ENCODE measurements at regions not wholly inside any gene's neighbourhood (a gene's known extent, or its start where the extent isn't known, plus 50 kb on each side); places are given as distances from the start of the nearest gene placed in this dataset.

DNA sequence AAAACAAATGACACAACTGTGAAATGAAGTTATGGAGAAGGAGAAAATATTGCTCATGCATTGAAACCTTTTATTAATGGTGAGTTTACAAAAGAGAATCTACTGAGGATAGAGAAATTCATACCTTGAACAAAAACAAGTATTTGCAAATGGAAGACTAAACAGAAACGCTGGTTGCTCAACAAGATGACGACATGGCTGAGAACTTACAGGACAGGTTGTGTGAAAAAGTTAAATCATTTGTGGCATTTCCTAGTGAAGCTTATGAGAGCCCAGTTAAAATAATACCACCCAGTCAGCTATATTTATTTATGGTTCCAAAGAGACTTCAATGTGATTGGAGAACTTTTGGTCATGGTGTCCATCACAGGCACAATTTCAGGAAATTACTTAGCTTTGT lies 148.6 kb upstream of the PKDCC start:
- TF ChIP-seq, protein P1, sequence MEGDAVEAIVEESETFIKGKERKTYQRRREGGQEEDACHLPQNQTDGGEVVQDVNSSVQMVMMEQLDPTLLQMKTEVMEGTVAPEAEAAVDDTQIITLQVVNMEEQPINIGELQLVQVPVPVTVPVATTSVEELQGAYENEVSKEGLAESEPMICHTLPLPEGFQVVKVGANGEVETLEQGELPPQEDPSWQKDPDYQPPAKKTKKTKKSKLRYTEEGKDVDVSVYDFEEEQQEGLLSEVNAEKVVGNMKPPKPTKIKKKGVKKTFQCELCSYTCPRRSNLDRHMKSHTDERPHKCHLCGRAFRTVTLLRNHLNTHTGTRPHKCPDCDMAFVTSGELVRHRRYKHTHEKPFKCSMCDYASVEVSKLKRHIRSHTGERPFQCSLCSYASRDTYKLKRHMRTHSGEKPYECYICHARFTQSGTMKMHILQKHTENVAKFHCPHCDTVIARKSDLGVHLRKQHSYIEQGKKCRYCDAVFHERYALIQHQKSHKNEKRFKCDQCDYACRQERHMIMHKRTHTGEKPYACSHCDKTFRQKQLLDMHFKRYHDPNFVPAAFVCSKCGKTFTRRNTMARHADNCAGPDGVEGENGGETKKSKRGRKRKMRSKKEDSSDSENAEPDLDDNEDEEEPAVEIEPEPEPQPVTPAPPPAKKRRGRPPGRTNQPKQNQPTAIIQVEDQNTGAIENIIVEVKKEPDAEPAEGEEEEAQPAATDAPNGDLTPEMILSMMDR (conservative IDR thresholded peaks at IDR 0.05): no peak
- no peak for TF ChIP-seq ZFX (IDR thresholded peaks at IDR 0.05)
